Epithelial cell of esophagus (primary cell): ENCODE measurements at regions not wholly inside any gene's neighbourhood (a gene's known extent, or its start where the extent isn't known, plus 50 kb on each side); places are given as distances from the start of the nearest gene placed in this dataset.

Experiments
- DNase-seq: peaks from one replicate; pipeline ENCODE4 v3.0.0; 2010; ENCODE audit warnings: low read depth
- H3K4me3 ChIP-seq: 2 replicates; pipeline ENCODE4 v1.5.1; 2011; ENCODE audit warnings: mild to moderate bottlenecking, low read length, control low read depth
- CTCF ChIP-seq: IDR thresholded peaks from 2 replicates; pipeline ENCODE4 v1.5.1; 2011; ENCODE audit warnings: low read depth, mild to moderate bottlenecking, low read length, control low read depth, inconsistent platforms; ENCODE audit not compliant: insufficient read depth; ENCODE audit errors: missing control alignments

- no peak for TF ChIP-seq CTCF
- H3K4me3 ChIP-seq, result no peak overlapping the region
- DNase-seq, result peak; percentile 64
These were observed 1925.2 kb downstream of the OLFM4 start for GRCh38 chr13:54953786-54954185.

GRCh38 chr13:54958781-54959180, 1930.2 kb downstream of the OLFM4 start:
- DNase-seq, result no peak
- H3K4me3 ChIP-seq, result no peak overlapping the region
- TF ChIP-seq CTCF, result no peak

GRCh38 chr13:54965881-54966280, 1937.3 kb downstream of the OLFM4 start:
- TF ChIP-seq CTCF, result no peak
- no peak for DNase-seq

GRCh38 chr13:54972838-54973237, 1944.2 kb downstream of the OLFM4 start:
- no peak for TF ChIP-seq CTCF
- no peak overlapping the region for H3K4me3 ChIP-seq
- DNase-seq, result no peak

More at GRCh38 chr13:54965881-54966280, 1937.3 kb downstream of the OLFM4 start:
- H3K4me3 ChIP-seq, result no peak overlapping the region

GRCh38 chr13:54975676-54976075, 1947.1 kb downstream of the OLFM4 start:
- no peak overlapping the region for H3K4me3 ChIP-seq
- no peak for DNase-seq
- no peak for TF ChIP-seq CTCF

- no peak for TF ChIP-seq CTCF
- H3K4me3 ChIP-seq, result no peak overlapping the region
- no peak for DNase-seq
These were observed 1952.0 kb downstream of the OLFM4 start for GRCh38 chr13:54980651-54981050.

- TF ChIP-seq CTCF, result no peak
- no peak overlapping the region for H3K4me3 ChIP-seq
- no peak for DNase-seq
These were observed 1960.8 kb downstream of the OLFM4 start for GRCh38 chr13:54989418-54989817.
